Activated CD4-positive, CD25-positive, alpha-beta regulatory T cell treated with anti-CD3 and anti-CD28 coated beads, Interleukin-2, amount 50 U/mL, for 24 hours (primary cell): ENCODE measurements at regions not wholly inside any gene's neighbourhood (a gene's known extent, or its start where the extent isn't known, plus 50 kb on each side); places are given as distances from the start of the nearest gene placed in this dataset.

Source experiments
- ATAC-seq, 2 donors: fragments of 150-1000 bp; cut with Tn5 transposase; one replicate each; pipeline ENCODE4 v1.10.0; 2021; ENCODE audit warnings: mild to moderate bottlenecking in 1 of 2, moderate library complexity in 1 of 2

DNA sequence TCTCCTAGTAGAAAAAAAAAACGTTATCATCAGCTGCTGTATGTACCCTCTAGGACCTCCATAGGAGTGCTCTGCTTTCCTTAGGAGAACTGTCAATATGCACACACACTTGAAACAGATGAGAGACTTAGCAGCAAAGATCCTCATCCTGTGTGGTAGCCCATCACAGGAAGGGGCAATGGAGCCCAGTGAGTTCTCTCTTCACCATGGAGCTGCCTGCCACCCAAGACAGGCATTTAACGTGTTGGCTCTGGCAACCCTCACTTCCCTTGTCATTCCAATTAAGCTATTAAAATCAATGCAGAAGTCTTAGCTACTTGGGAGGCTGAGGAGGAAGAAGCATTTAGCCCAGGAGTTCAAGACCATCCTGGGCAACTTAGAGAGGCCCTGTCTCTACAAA, 64.8 kb upstream of the PLEKHA5 start:
- ATAC-seq, result no peak

DNA sequence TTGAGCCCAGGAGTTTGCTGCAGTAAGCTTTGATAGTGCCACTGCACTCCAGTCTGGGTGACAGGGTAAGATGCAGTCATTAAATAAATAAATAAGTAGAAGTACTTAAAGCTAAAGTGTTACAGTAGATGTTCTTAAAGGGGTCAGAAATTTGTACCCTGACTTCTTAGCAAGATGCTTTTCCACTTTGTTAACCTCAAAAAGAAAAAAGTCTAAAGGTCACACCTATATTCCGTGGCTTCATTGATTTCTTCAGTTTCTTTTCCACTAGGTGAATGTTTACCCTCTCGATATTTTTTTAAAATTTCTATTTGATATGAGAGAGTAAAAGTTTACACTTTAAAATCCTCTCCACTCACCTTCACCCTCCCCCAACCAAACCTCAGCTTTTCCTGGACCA, 64.3 kb upstream of the PLEKHA5 start:
- ATAC-seq, result no peak

DNA sequence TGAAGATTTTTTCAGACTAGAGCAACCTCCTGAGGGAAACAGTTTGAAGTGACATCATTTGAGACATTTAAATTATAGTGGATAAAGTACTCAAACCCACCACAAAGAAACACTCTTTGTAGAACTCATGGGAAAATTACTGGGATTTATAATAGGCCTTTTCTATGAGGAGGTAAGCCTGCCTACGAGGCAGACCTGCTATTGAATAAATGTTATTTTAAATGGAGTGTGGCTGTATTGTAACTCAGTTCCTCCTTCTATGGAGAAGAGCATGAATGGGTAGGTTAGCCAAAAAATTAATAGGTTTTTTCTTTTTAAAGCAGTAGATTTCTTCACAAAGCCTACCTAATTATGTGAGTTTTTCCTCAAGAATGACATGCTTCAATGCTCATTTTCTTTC, 63.7 kb upstream of the PLEKHA5 start:
- ATAC-seq, result no peak

DNA sequence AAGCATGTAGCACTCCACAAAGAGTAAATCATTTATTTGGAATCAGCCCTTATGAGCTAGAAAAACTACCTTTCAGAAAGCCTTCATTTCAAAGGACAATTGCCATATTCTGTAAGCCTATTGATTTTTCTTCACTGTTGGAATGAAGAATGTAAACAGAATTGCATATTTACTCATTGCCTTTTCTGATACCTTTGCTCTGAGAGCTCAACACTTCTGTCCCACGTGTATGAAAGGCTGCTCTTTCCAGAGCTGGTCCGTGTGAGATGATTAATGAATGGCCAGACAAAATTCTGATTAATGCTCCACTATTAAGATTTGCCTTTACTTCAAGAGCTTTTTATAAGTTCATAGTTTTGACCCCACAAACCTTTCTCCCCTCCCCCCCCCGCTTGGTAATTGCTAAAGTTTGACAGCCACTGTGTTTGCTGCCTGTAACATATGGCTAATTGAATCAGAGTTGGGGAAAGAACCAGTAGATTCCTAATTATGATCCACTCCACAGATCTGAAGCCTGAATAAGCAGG, 63.0 kb upstream of the PLEKHA5 start:
- no peak for ATAC-seq

DNA sequence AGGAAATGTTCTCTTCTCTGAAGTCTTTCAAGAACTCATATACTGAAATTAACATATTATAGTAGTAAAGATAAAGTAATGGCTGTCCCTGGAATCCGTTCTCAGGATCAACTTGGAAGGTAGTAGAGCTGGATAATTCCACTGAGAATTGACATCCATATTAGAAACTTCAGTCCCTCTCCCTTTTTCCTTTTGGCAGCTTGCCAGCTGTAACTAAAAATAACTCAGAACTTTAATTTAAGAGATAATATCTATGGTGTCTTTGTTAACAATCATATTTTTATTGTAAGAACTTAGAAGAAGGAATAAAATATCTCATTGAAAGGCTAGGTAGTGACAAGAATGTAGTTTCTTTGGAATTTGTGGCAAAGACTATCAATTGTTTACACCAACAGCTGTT, 61.4 kb upstream of the PLEKHA5 start:
- ATAC-seq, result no peak

DNA sequence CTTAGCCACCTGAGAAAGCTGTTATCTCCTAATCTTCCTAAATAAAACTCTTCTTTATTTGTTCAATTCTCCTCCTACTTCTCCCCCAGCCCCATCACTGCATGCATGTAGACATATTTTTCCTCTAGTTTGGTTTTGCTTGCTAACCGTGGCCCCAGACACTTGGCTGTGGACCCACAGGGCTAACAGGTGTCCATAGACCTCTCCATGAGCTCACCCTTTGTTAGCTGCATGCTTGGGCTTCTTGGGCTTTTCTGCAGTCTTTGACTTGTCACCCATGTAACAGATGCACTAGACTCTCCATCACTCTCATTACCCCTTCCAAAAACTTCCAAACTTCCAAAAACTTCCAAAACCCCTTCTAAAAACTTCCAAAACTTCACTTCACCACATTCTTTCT, 59.2 kb upstream of the PLEKHA5 start:
- ATAC-seq, result no peak

DNA sequence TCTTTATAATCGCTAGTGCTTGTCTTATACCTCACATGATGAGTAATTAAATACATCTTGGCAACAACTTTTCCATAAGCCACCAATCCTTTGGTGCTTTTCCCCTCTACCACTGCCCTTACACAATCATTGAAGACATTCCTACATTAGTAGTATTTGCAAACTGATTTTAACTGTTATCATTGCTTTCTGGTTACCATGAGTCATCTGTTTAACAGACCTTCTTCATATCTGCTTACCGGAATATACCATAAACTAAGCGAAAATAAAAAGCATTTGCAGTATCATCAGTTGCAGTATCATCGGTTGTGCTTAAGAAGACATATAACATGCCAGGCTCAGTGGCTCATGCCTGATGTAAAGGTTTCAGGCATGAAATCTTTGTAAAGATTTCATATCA, 54.8 kb upstream of the PLEKHA5 start:
- ATAC-seq, result no peak

DNA sequence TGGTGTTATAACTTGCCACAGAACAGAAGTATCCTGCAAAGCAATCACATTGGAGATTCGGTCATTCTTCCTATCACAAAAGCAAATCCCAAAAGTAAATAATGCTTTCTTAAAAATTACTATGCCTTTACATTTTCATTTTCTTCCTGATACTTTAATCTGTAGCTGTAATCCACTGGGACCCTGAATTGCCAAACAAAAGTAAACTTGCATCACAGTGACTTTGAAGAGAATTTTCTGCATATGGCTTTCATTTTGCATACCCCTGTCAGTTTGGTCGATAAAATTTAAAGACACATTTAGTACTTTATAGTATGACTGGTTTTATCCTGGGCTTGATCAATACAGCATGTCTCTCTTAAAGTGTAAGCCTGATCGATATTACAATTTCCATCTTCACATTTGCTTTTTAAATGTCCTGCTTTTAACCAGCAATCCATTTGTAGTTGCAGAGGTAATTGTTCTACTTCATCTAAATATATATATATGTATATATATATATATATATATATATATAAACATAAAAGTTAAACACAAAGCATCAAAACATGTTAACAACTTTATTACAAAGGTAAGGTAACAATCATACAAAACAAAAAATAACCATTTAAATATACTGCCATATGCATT, 53.7 kb upstream of the PLEKHA5 start:
- no peak for ATAC-seq
